Astrocyte (in vitro differentiated cells and primary cell): ENCODE measurements at regions not wholly inside any gene's neighbourhood (a gene's known extent, or its start where the extent isn't known, plus 50 kb on each side); places are given as distances from the start of the nearest gene placed in this dataset.

ENCODE experiments used
- DNase-seq: peaks from one replicate; pipeline ENCODE4 v3.0.0-alpha.2; 2010; ENCODE audit warnings: low read depth
- FAIRE-seq: peaks from 2 replicates; lab custom pipeline; 2011; peaks lifted over from hg19 to GRCh38; lab: Jason Lieb, UNC
- H2AFZ ChIP-seq: 2 replicates; pipeline ENCODE4 v1.6.0; 2012; ENCODE audit warnings: low read depth, low read length, inconsistent platforms
- H3K27ac ChIP-seq: 2 replicates; pipeline ENCODE4 v1.5.1; 2011; ENCODE audit warnings: low read depth, low read length, inconsistent platforms
- H3K27me3 ChIP-seq: 2 replicates; pipeline ENCODE4 v1.6.0; 2011; ENCODE audit warnings: low read length, inconsistent platforms; ENCODE audit not compliant: insufficient read depth
- H3K36me3 ChIP-seq: 2 replicates; pipeline ENCODE4 v1.5.1; 2011; ENCODE audit warnings: low read length, inconsistent platforms; ENCODE audit not compliant: insufficient read depth
- H3K4me1 ChIP-seq: 2 replicates; pipeline ENCODE4 v1.5.1; 2011; ENCODE audit warnings: low read length, inconsistent platforms; ENCODE audit not compliant: insufficient read depth
- H3K4me2 ChIP-seq: 2 replicates; pipeline ENCODE4 v1.6.0; 2012; ENCODE audit warnings: low read length, inconsistent platforms
- H3K4me3 ChIP-seq: 2 replicates; pipeline ENCODE4 v1.5.1; 2011; ENCODE audit warnings: low read depth, mild to moderate bottlenecking, low read length, inconsistent platforms; ENCODE audit not compliant: insufficient read depth
- H3K79me2 ChIP-seq: 2 replicates; pipeline ENCODE4 v1.6.0; 2012; ENCODE audit warnings: mild to moderate bottlenecking, low read length, inconsistent platforms; ENCODE audit not compliant: insufficient read depth
- H3K9ac ChIP-seq: 2 replicates; pipeline ENCODE4 v1.6.0; 2012; ENCODE audit warnings: mild to moderate bottlenecking, low read length, inconsistent platforms
- H3K9me3 ChIP-seq: 2 replicates; pipeline ENCODE4 v1.5.1; 2012; ENCODE audit warnings: low read depth, mild to moderate bottlenecking, low read length, inconsistent platforms; ENCODE audit not compliant: insufficient read depth
- H4K20me1 ChIP-seq: 2 replicates; pipeline ENCODE4 v1.6.0; 2012; ENCODE audit warnings: low read length, inconsistent platforms; ENCODE audit not compliant: insufficient read depth
- H3K27ac Mint-ChIP-seq: one replicate; pipeline ENCODE4 v1.8.0; 2021; ENCODE audit warnings: mild to moderate bottlenecking, mixed read lengths; ENCODE audit not compliant: unreplicated experiment
- H3K27me3 Mint-ChIP-seq: one replicate; pipeline ENCODE4 v1.8.0; 2021; ENCODE audit warnings: low read depth, mixed read lengths; ENCODE audit not compliant: unreplicated experiment
- H3K36me3 Mint-ChIP-seq: one replicate; pipeline ENCODE4 v1.8.0; 2021; ENCODE audit warnings: low read depth, mixed read lengths; ENCODE audit not compliant: unreplicated experiment
- H3K4me1 Mint-ChIP-seq: one replicate; pipeline ENCODE4 v1.8.0; 2021; ENCODE audit warnings: low read depth, mixed read lengths; ENCODE audit not compliant: unreplicated experiment
- H3K4me3 Mint-ChIP-seq: one replicate; pipeline ENCODE4 v1.8.0; 2021; ENCODE audit warnings: mild to moderate bottlenecking, moderate library complexity, mixed read lengths; ENCODE audit not compliant: unreplicated experiment
- H3K9me3 Mint-ChIP-seq: one replicate; pipeline ENCODE4 v1.8.0; 2021; ENCODE audit warnings: mild to moderate bottlenecking, mixed read lengths; ENCODE audit not compliant: unreplicated experiment
- EZH2 ChIP-seq: IDR thresholded peaks from 2 replicates; pipeline ENCODE4 v1.6.1; 2012; ENCODE audit warnings: mild to moderate bottlenecking, low read length, inconsistent platforms; ENCODE audit not compliant: insufficient read depth
- TF ChIP-seq, protein P1 (sequence below): IDR thresholded peaks from 2 replicates; pipeline ENCODE4 v1.5.1; 2011; ENCODE audit warnings: low read depth, mild to moderate bottlenecking, inconsistent platforms, low read length, moderate library complexity; ENCODE audit not compliant: insufficient read depth

DNA sequence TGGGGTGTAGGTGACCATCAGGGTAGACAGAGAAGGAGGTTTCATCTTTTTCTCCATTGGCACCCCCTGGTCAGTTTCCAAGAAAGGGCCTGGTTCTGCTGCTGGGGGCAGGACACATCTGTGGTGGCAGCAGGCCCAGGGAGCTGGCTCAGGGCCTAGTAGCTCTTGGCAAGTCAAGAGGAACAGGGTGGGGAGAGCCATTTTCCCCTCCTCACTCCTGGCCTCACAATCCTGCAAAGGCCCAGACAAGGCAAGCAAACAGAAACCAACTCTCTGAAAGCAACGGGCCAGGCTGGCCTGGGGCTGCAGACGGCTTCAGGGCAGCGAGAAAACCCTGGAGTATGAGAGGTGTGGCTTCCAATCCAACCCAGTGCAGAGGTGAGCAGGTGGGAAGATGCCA is 192.9 kb upstream of the DYNLRB2 start:
- no peaks in the 10 kb centered on the region for H3K79me2 ChIP-seq
- FAIRE-seq (no peak), DNase-seq (peak; percentile 10)
- H4K20me1 ChIP-seq = no peaks in the 10 kb centered on the region
- H3K4me1 ChIP-seq = no peaks in the 10 kb centered on the region
- H3K4me3 ChIP-seq = no peak overlapping the region
- H3K9ac ChIP-seq = no peak overlapping the region
- no peaks in the 10 kb centered on the region for H3K9me3 Mint-ChIP-seq
- H3K27me3 Mint-ChIP-seq = peaks cover 6% of the 10 kb centered on the region
- no peaks in the 10 kb centered on the region for H3K36me3 Mint-ChIP-seq
- H3K27ac Mint-ChIP-seq = no peak overlapping the region
- H3K36me3 ChIP-seq = no peaks in the 10 kb centered on the region
- no peaks in the 10 kb centered on the region for H3K9me3 ChIP-seq
- H3K4me1 Mint-ChIP-seq = peaks cover 3% of the 10 kb centered on the region
- H3K4me2 ChIP-seq = peak overlapping the region; percentile 26
- no peak overlapping the region for H3K4me3 Mint-ChIP-seq
- H2AFZ ChIP-seq = peak overlapping the region; percentile 32
- no peak overlapping the region for H3K27ac ChIP-seq
- TF ChIP-seq EZH2 = no peak
- TF ChIP-seq, protein P1, sequence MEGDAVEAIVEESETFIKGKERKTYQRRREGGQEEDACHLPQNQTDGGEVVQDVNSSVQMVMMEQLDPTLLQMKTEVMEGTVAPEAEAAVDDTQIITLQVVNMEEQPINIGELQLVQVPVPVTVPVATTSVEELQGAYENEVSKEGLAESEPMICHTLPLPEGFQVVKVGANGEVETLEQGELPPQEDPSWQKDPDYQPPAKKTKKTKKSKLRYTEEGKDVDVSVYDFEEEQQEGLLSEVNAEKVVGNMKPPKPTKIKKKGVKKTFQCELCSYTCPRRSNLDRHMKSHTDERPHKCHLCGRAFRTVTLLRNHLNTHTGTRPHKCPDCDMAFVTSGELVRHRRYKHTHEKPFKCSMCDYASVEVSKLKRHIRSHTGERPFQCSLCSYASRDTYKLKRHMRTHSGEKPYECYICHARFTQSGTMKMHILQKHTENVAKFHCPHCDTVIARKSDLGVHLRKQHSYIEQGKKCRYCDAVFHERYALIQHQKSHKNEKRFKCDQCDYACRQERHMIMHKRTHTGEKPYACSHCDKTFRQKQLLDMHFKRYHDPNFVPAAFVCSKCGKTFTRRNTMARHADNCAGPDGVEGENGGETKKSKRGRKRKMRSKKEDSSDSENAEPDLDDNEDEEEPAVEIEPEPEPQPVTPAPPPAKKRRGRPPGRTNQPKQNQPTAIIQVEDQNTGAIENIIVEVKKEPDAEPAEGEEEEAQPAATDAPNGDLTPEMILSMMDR = no peak
- no peaks in the 10 kb centered on the region for H3K27me3 ChIP-seq

DNA sequence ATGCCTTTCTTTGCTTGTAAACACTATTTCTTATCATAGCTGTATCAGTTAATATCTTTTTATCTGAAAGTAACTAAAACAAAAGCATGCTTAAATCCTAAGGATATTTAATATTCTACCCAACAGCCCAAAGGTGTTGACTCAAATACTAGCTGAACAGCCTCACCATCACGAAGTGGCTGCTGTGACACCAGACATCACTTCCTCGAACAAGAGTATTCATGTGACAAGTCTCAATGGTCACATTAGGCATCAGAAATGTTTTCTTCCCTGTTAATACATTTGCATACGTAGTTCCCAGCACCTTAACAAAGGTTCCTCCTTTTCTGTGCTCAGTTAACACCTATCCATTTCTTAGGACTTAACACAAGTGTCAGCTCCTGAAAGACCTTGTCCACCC is 193.8 kb upstream of the DYNLRB2 start:
- Mint-ChIP-seq H3K27ac (no peak overlapping the region), H3K9me3 (no peaks in the 10 kb centered on the region), H3K4me3 (no peak overlapping the region), H3K4me1 (peaks cover 3% of the 10 kb centered on the region), H3K36me3 (no peaks in the 10 kb centered on the region), H3K27me3 (peaks cover 6% of the 10 kb centered on the region)
- no peak for FAIRE-seq
- Histone ChIP-seq H3K4me3 (no peak overlapping the region), H4K20me1 (no peaks in the 10 kb centered on the region), H3K27ac (no peak overlapping the region), H3K4me2 (no peak overlapping the region), H3K36me3 (no peaks in the 10 kb centered on the region), H3K9me3 (no peaks in the 10 kb centered on the region), H3K4me1 (no peaks in the 10 kb centered on the region), H2AFZ (no peak overlapping the region), H3K27me3 (no peaks in the 10 kb centered on the region), H3K79me2 (no peaks in the 10 kb centered on the region), H3K9ac (no peak overlapping the region)
- TF ChIP-seq EZH2 = no peak
- TF ChIP-seq, protein P1 = no peak
- DNase-seq = no peak

- Histone ChIP-seq H2AFZ (no peak overlapping the region), H3K4me1 (no peaks in the 10 kb centered on the region), H3K4me3 (no peak overlapping the region), H3K36me3 (no peaks in the 10 kb centered on the region), H3K9me3 (no peaks in the 10 kb centered on the region), H4K20me1 (no peaks in the 10 kb centered on the region), H3K4me2 (no peak overlapping the region), H3K27me3 (no peaks in the 10 kb centered on the region), H3K27ac (no peak overlapping the region), H3K9ac (no peak overlapping the region), H3K79me2 (no peaks in the 10 kb centered on the region)
- no peak for DNase-seq
- TF ChIP-seq, protein P1 = no peak
- TF ChIP-seq EZH2 = no peak
- no peaks in the 10 kb centered on the region for H3K9me3 Mint-ChIP-seq
- H3K4me1 Mint-ChIP-seq = peaks cover 7% of the 10 kb centered on the region
- H3K27me3 Mint-ChIP-seq = peaks cover 8% of the 10 kb centered on the region
- FAIRE-seq = no peak
- no peaks in the 10 kb centered on the region for H3K36me3 Mint-ChIP-seq
- no peak overlapping the region for H3K27ac Mint-ChIP-seq
- no peak overlapping the region for H3K4me3 Mint-ChIP-seq
Observed at GRCh38 chr16:80346111-80346632, 194.6 kb upstream of the DYNLRB2 start.
